ENCODE measurements at regions not wholly inside any gene's neighbourhood (a gene's known extent, or its start where the extent isn't known, plus 50 kb on each side); places are given as distances from the start of the nearest gene placed in this dataset.
"Not testable (repeated sequence)": the region's sequence is repeated elsewhere in the genome, so short reads cannot be mapped to it uniquely, and the experiment has no call there.

GRCh38 chr12:14207905-14208551 is 157.5 kb upstream of the ATF7IP start:
- DNase-seq (ENCODE audit: low read depth), result no peak

GRCh38 chr12:14211947-14212387 is 153.5 kb upstream of the ATF7IP start:
- no peak for DNase-seq (ENCODE audit: low read depth)

- DNase-seq (ENCODE audit: low read depth), result no peak
Measured at GRCh38 chr12:14213542-14213941, 151.9 kb upstream of the ATF7IP start.

GRCh38 chr12:14214495-14214894 is 151.0 kb upstream of the ATF7IP start:
- DNase-seq (ENCODE audit: low read depth), result no peak

GRCh38 chr12:14215949-14216348 is 149.5 kb upstream of the ATF7IP start:
- not testable (repeated sequence) for DNase-seq (ENCODE audit: low read depth)

- peak; percentile 26 for DNase-seq (ENCODE audit: low read depth)
Measured at GRCh38 chr12:14216405-14217294, 148.8 kb upstream of the ATF7IP start.

DNA sequence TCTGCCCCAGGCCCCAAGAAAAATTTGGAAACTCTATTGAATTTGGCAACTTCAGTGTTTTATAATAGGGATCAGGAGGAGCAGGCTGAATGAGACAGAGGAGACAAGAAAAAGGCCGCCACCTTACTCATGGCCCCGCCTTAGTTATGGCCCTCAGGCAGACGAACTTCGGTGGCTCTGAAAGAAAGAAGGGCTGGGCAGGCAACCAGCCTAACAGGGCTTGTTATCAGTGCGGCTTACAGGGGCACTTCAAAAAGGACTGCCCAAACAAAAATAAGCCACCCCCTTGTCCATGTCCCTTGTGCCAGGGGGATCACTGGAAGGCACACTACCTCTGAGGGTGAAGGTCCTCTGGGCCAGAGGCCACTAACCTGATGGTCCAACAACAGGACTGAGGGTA is 146.3 kb upstream of the ATF7IP start:
- no peak for DNase-seq (ENCODE audit: low read depth)

DNA sequence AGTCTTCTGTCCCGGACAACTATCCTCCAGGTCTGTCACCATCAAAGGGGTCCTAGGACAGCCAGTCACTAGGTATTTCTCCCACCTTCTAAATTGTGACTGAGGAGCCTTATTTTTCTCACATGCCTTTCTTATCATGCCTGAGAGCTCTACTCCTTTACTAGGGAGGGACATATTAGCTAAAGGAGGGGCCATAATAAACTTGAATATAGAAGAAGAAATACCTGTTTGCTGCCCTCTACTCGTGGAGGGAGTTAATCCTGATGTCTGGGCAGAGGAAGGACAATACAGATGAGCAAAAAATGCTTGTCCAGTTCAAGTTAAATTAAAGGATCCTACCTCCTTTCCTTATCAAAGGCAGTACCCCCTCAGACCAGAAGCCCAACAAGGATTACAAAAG is 145.8 kb upstream of the ATF7IP start:
- not testable (repeated sequence) for DNase-seq (ENCODE audit: low read depth)

GRCh38 chr12:14225064-14225463 is 140.4 kb upstream of the ATF7IP start:
- DNase-seq (ENCODE audit: low read depth), result no peak

DNA sequence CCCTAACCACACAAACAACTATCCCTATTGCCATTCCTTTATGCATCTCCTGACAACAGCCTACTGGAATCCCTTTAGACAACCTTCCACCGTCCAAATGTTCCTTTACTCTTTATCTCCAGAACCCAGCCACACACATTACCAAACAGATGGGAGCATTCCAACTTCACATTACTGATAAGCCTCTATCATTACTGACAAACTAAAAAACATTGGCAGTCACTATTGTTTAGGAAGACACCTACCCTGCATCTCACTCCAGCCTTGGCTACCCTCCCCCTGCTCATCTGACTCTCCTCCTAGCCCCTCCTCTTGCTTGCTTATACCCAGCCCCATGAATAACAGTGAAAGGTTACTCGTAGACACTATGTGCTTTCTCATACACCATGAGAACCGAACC is 130.3 kb upstream of the ATF7IP start:
- not testable (repeated sequence) for DNase-seq (ENCODE audit: low read depth)

- DNase-seq (ENCODE audit: low read depth), result not testable (repeated sequence)
Measured at GRCh38 chr12:14236641-14237040, 128.8 kb upstream of the ATF7IP start.

DNA sequence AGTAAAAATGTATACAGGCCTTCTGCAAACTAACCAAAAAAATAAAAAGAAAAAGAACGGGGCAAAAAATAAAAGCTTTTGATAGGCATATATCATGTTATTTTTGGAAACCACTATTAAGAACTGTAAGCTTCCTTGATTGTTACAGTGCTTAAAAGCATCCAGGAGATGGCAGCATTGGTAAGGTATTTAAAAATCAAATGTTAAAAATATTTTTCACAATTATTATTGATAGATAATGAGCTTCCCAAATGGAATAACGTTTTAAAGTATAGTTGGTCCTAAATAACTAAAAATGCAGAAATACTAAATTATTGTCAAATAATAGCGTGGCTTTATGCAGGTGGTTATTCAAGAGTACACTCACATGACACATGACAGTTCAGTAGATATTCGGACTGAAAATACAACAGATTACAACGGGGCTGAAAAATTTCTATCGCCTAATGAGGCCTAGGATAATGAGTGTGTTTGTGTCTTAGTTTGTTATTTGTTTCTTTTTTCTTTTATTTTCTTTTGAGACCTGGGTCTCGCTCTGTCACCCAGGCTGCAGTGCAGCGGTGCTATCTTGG is 127.2 kb upstream of the ATF7IP start:
- peak; percentile 15 for DNase-seq (ENCODE audit: low read depth)

DNA sequence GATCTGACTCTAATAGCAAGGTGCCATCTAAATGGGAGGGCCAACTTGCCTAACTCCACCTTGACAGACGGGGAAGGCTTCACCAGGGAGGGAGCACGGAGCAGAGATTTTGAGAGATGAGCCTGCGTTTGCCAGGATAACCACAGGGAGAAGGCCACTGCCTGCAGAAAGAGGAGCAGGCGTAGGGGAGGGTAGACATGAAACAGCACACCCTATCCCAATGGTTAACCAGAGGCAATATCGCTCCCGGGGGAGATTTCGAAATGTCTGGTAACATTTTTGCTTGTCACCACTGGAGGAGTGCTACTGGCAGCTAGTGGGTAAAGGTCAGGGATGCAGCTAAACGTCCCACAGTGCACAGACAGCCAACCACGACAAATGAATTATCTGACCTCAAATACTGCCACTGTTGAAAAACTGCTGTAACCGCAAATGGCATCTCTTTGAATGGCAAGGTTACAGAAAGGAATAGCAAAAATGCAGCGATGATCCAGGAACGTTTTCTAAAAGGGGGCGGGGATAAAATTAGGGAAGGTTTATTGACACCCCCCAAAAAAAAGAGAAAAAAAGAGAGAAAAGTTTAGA is 126.0 kb upstream of the ATF7IP start:
- DNase-seq (ENCODE audit: low read depth), result peak; percentile 93

DNA sequence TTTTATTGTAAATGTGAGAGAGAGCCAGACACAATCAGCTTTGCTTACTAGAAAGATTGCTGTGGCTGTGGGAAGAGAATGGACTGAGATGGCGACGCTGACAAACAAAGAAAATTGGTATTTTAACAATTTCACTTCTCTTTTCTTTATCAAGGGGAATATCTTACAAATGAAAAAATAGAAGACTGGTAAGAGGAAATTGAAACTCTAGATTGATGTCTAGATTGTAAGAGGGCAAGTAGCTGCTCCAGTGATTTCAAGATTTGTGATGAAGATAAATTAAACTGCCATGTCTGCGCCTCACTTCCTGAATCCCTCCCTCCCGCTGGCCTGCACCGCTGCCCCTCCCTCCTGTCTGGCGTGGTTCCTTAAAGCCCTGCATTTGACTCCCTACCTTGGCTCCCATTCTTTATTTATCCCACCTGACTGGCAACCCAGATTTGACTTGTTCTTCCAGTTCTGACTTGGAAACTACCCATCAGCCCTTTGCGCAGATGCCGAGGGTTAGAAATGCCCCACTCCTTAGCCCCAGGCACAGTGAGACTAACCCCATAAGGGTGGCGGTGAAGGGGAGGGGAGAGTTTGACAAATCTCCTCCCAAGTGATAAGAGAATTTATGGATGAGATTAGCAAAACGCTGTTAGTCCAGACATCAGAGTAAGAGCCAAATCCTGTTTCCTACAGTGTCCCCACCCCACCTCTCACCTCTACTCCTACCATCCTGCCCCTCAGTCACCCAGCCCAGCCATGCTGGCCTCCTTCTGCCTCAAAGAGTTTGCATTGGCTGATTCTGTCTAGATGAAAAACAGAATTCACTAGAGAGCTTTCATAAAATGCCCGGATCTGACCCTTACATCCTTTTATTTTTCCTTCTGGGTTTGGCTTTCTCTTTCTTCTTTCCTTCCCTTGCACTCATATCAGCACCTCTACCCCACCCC is 125.3 kb upstream of the ATF7IP start:
- peak; percentile 75 for DNase-seq (ENCODE audit: low read depth)

DNA sequence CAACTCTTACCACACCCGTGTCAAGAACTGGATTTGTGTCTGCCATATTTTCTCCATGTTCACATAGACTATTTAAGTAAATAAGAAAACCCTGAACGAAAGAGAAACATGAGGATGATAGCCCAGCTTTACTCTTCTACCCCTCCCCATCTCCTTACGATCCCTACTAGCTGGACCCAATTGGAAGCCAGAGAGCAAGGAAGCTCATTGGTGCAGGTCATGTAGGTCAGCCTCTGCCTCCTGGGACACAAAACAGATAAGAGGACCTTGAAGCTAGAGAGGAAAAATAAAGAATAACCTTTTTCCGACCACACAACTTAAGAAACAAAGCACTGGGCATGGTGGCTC is 124.6 kb upstream of the ATF7IP start:
- no peak for DNase-seq (ENCODE audit: low read depth)

- DNase-seq (ENCODE audit: low read depth), result not testable (repeated sequence)
Measured at GRCh38 chr12:14242825-14243224, 122.7 kb upstream of the ATF7IP start.

DNA sequence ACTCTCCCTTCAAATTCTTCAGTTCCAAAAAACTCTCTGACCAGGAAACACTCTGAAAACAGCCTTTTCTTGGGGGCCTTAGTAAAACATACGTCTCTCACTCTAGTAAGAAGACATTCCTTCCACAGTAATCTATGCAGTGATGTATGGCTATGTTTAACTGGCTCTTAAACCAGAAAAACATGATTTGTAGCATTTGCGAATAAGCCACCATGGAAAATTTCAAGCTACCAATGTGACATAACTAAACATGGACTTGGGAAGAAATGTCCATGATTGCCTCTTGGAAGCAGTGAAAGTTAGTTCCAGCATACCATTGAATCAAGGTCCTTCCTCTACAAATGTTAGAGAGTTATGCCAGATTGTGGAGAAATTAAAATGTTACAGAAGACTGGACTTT is 121.5 kb upstream of the ATF7IP start:
- no peak for DNase-seq (ENCODE audit: low read depth)

DNA sequence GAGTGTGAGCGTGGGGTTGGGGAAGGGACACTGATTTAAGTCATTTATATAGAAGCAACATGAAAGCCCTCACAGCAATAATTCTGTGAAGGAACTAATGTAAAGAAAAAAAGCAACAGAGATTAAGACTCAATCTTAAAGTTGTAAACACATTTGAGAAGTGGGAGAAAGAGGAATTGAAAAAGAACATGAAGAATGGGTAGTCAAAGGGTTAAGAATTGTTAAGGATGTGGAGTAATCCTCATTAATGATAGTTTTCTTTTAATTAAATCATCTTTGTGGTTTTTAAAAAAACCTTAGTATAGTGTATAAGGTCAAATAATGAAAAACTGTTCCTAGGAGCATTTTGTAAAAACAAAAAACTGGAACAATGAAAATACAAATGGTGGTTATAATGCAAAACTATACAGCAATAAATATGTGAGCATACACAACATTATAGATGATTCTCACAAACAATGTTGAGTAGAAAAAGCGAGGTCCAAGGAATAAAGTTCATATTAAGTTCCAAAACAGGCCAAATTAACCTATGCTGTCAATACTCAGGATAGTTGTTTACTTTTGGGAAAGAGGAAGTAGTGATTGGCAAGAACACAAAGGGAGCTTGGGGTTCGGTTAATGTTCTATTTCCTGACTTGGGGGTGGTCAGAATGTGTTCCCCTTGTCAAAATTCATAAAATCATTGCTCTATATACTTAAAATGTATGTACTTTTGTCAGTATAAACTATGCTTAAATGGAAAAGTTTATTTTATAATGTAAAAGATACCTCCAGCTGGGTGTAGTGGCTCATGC is 120.4 kb upstream of the ATF7IP start:
- DNase-seq (ENCODE audit: low read depth), result no peak

GRCh38 chr12:14247166-14247565 is 118.3 kb upstream of the ATF7IP start:
- DNase-seq (ENCODE audit: low read depth), result no peak

DNA sequence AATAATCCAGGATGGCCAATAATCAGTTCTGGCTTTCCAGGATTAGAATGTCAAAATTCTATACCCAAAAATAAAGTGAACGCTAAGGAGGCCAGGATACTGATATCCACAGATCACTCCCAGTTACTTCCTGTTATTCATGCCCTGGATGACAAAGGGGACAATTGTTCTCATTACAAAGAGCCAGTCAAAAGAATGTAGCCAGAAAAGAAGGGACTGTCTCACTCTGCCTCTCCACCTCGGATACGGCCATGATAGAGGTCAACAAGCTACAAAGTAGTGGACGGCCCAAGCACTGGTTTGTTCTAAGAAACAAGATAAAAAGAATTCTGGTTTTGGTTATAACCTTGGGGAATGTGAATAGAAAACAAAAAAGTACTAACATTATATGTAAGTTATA is 116.1 kb upstream of the ATF7IP start:
- peak; percentile 48 for DNase-seq (ENCODE audit: low read depth)

GRCh38 chr12:14252697-14253096 is 112.8 kb upstream of the ATF7IP start:
- DNase-seq (ENCODE audit: low read depth), result no peak

Data from RPMI7951 (cell line).